Breast epithelium (tissue), 4 donors: ENCODE measurements at regions not wholly inside any gene's neighbourhood (a gene's known extent, or its start where the extent isn't known, plus 50 kb on each side); places are given as distances from the start of the nearest gene placed in this dataset.

Experiments
- DNase-seq, 2 donors: peaks; one replicate each; pipeline ENCODE4 v3.0.0-alpha.2; 2019; ENCODE audit warnings: low spot score in 2 of 2
- H3K27ac ChIP-seq, 2 donors: fragments of 200-600 bp; sonication (generic) in 1 of 2; one replicate each; pipeline ENCODE4 v1.5.1; 2016 to 2019; ENCODE audit warnings: mild to moderate bottlenecking in 1 of 2
- H3K27me3 ChIP-seq, 2 donors: fragments of 200-600 bp; sonication (generic) in 1 of 2; one replicate each; pipeline versions ENCODE4 v1.5.1 to v1.6.0; 2017 to 2019; ENCODE audit warnings: control low read depth in 1 of 2, mild to moderate bottlenecking in 1 of 2
- H3K36me3 ChIP-seq: fragments of 200-600 bp; one replicate; pipeline ENCODE4 v1.5.1; 2019
- H3K4me1 ChIP-seq, 2 donors: fragments of 200-600 bp; sonication (generic); one replicate each; pipeline ENCODE4 v1.5.1; 2016 to 2019; ENCODE audit warnings: control low read depth in 1 of 2
- H3K4me3 ChIP-seq, 3 donors: fragments of 200-600 bp; sonication (generic); 1 replicate in 2 of 3; 2 replicates in 1 of 3; pipeline ENCODE4 v1.5.1; 2016 to 2019; ENCODE audit warnings: mild to moderate bottlenecking in 3 of 3, moderate library complexity in 2 of 3
- H3K9me3 ChIP-seq, 2 donors: fragments of 200-600 bp; sonication (generic) in 1 of 2; one replicate each; pipeline ENCODE4 v1.5.1; 2016 to 2019; ENCODE audit warnings: control low read depth in 1 of 2
- CTCF ChIP-seq, 3 donors: fragments of 450-650 bp; IDR thresholded peaks; one replicate each; pipeline ENCODE4 v1.5.1; 2016 to 2017; ENCODE audit warnings: antibody characterized with exemption in 3 of 3, mild to moderate bottlenecking in 3 of 3, moderate library complexity in 3 of 3
- POLR2A ChIP-seq: fragments of 450-650 bp; IDR thresholded peaks from one replicate; pipeline ENCODE4 v1.6.1; 2016; ENCODE audit warnings: antibody characterized with exemption, mild to moderate bottlenecking, moderate library complexity
- POLR2AphosphoS5 ChIP-seq, 3 donors: sonication (generic); formaldehyde crosslinking; IDR thresholded peaks; one replicate each; pipeline ENCODE4 v1.6.1; 2017; ENCODE audit warnings: antibody characterized with exemption in 3 of 3
- intact Hi-C: fragments of 100-400 bp; cut with DNase I; formaldehyde crosslinking; loops from one replicate; pipeline ENCODE4 v1.15.1; 2023; ENCODE audit warnings: low total_unique reads

GRCh38 chr6:170181338-170181690 lies 109.6 kb downstream of the DLL1 start:
- intact Hi-C loops = no loop called here
- Histone ChIP-seq H3K9me3 (no peaks in the 10 kb centered on the region), H3K27ac (no peak overlapping the region), H3K36me3 (no peaks in the 10 kb centered on the region), H3K4me1 (peaks cover 0 to 3% of the 10 kb centered on the region in 2 donors), H3K27me3 (peaks cover 0 to 8% of the 10 kb centered on the region in 2 donors), H3K4me3 (no peak overlapping the region)
- TF ChIP-seq POLR2A = no peak
- no peak for TF ChIP-seq POLR2AphosphoS5 (IDR thresholded peaks at IDR 0.05)
- TF ChIP-seq CTCF (IDR thresholded peaks at IDR 0.05) = no peak
- DNase-seq = no peak

- no peak overlapping the region for H3K27ac ChIP-seq
- peak in 1 of 2 donors; percentile 13 for DNase-seq
- intact Hi-C loops = no loop called here
- no peak for TF ChIP-seq POLR2AphosphoS5 (IDR thresholded peaks at IDR 0.05)
- TF ChIP-seq POLR2A = no peak
- TF ChIP-seq CTCF (IDR thresholded peaks at IDR 0.05) = no peak
- peaks cover 0 to 3% of the 10 kb centered on the region in 2 donors for H3K4me1 ChIP-seq
- H3K36me3 ChIP-seq = no peaks in the 10 kb centered on the region
- no peaks in the 10 kb centered on the region for H3K9me3 ChIP-seq
- no peak overlapping the region for H3K4me3 ChIP-seq
- peaks cover 0 to 8% of the 10 kb centered on the region in 2 donors for H3K27me3 ChIP-seq
These were observed 110.1 kb downstream of the DLL1 start for GRCh38 chr6:170180671-170181337.

GRCh38 chr6:170179616-170180324 lies 111.1 kb downstream of the DLL1 start:
- H3K27me3 ChIP-seq = peaks cover 0 to 8% of the 10 kb centered on the region in 2 donors
- no peaks in the 10 kb centered on the region for H3K9me3 ChIP-seq
- intact Hi-C loops = no loop called here
- TF ChIP-seq POLR2AphosphoS5 (IDR thresholded peaks at IDR 0.05) = no peak
- TF ChIP-seq CTCF (IDR thresholded peaks at IDR 0.05) = no peak
- no peak for TF ChIP-seq POLR2A
- no peak overlapping the region for H3K4me3 ChIP-seq
- no peak overlapping the region for H3K27ac ChIP-seq
- DNase-seq = no peak
- no peaks in the 10 kb centered on the region for H3K36me3 ChIP-seq
- H3K4me1 ChIP-seq = peaks cover 0 to 3% of the 10 kb centered on the region in 2 donors

GRCh38 chr6:170178561-170179477 lies 112.1 kb downstream of the DLL1 start:
- no peak overlapping the region for H3K27ac ChIP-seq

GRCh38 chr6:170177772-170178560 lies 112.9 kb downstream of the DLL1 start:
- Histone ChIP-seq H3K4me1 (peaks cover 0 to 3% of the 10 kb centered on the region in 2 donors), H3K36me3 (no peaks in the 10 kb centered on the region), H3K4me3 (no peak overlapping the region), H3K9me3 (no peaks in the 10 kb centered on the region), H3K27ac (no peak overlapping the region), H3K27me3 (peaks cover 0 to 8% of the 10 kb centered on the region in 2 donors)
- intact Hi-C loops = no loop called here
- DNase-seq = peak in 1 of 2 donors; percentile 45
- TF ChIP-seq POLR2A (no peak), POLR2AphosphoS5 (IDR thresholded peaks at IDR 0.05) (no peak), CTCF (IDR thresholded peaks at IDR 0.05) (no peak)

More at GRCh38 chr6:170178561-170179477, 112.1 kb downstream of the DLL1 start:
- peak in 1 of 2 donors; percentile 12 for DNase-seq
- TF ChIP-seq POLR2A (no peak), POLR2AphosphoS5 (IDR thresholded peaks at IDR 0.05) (no peak)
- no peaks in the 10 kb centered on the region for H3K36me3 ChIP-seq
- peaks cover 0 to 8% of the 10 kb centered on the region in 2 donors for H3K27me3 ChIP-seq
- no peaks in the 10 kb centered on the region for H3K9me3 ChIP-seq
- peaks cover 0 to 3% of the 10 kb centered on the region in 2 donors for H3K4me1 ChIP-seq
- intact Hi-C loops = no loop called here
- H3K4me3 ChIP-seq = no peak overlapping the region
